ENCODE measurements at regions not wholly inside any gene's neighbourhood (a gene's known extent, or its start where the extent isn't known, plus 50 kb on each side); places are given as distances from the start of the nearest gene placed in this dataset.

- Mint-ChIP-seq H3K9me3 (ENCODE audit: unreplicated experiment) (no peaks in the 10 kb centered on the region), H3K4me3 (ENCODE audit: unreplicated experiment) (no peak overlapping the region), H3K27me3 (ENCODE audit: unreplicated experiment) (no peaks in the 10 kb centered on the region), H3K4me1 (ENCODE audit: unreplicated experiment) (peaks cover 29% of the 10 kb centered on the region), H3K27ac (ENCODE audit: unreplicated experiment) (peak overlapping the region; percentile 71), H3K36me3 (ENCODE audit: unreplicated experiment) (no peaks in the 10 kb centered on the region)
- TF ChIP-seq CTCF (IDR thresholded peaks at IDR 0.05): no peak
- DNase-seq (ENCODE audit: extremely low spot score, unreplicated experiment): no peak
These were observed 226.9 kb downstream of the SIM1 start for GRCh38 chr6:100237821-100238220.

DNA sequence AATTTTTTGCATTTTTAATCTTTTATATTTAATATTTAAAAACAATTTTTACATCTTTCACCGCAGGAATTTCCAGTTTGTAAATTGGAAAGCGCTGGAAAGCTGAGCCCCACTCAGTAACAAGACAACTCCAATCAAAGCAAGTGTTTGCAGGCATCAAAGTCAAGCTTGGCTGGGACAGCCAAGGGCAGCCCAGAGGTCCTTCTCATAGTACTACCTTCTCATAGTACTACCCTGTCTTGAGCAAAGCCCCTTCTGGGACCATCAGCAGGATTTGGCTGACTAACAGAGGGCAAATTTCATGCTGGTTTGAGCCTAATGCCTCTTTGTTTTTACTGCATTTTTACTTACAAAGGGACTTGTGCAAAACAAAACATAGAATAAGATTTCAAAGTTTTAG lies 228.3 kb downstream of the SIM1 start:
- H3K4me3 Mint-ChIP-seq (ENCODE audit: unreplicated experiment): no peak overlapping the region
- H3K27me3 Mint-ChIP-seq (ENCODE audit: unreplicated experiment): no peaks in the 10 kb centered on the region
- DNase-seq (ENCODE audit: extremely low spot score, unreplicated experiment): no peak
- peaks cover 30% of the 10 kb centered on the region for H3K4me1 Mint-ChIP-seq (ENCODE audit: unreplicated experiment)
- H3K9me3 Mint-ChIP-seq (ENCODE audit: unreplicated experiment): no peaks in the 10 kb centered on the region
- H3K36me3 Mint-ChIP-seq (ENCODE audit: unreplicated experiment): no peaks in the 10 kb centered on the region
- TF ChIP-seq CTCF (IDR thresholded peaks at IDR 0.05): no peak
- H3K27ac Mint-ChIP-seq (ENCODE audit: unreplicated experiment): peak overlapping the region; percentile 7

- H3K27ac Mint-ChIP-seq (ENCODE audit: unreplicated experiment): no peak overlapping the region
- TF ChIP-seq CTCF (IDR thresholded peaks at IDR 0.05): no peak
These were observed 229.1 kb downstream of the SIM1 start for GRCh38 chr6:100235631-100236030.

DNA sequence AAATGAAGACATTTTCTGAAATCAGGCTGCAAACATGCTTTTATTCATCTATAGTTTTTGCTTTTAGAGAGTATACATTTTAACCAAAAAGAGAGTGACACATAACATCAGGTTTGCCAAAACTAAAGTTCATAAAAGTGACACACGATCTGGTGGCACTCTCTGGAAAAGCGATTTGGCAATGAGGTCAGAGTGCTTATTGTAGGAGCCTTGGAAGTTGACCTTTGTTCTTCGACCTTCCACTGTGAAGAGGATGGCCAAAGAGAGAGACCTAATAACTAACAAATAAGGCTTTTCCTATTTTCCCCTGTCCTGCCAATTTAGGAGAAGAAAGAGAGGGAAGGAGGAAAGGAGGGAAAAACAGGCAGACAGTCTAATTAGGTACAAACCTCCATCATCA lies 230.1 kb downstream of the SIM1 start:
- peaks cover 46% of the 10 kb centered on the region for H3K4me1 Mint-ChIP-seq (ENCODE audit: unreplicated experiment)

More at GRCh38 chr6:100235631-100236030, 229.1 kb downstream of the SIM1 start:
- Mint-ChIP-seq H3K4me1 (ENCODE audit: unreplicated experiment) (peaks cover 37% of the 10 kb centered on the region), H3K9me3 (ENCODE audit: unreplicated experiment) (no peaks in the 10 kb centered on the region), H3K36me3 (ENCODE audit: unreplicated experiment) (no peaks in the 10 kb centered on the region), H3K27me3 (ENCODE audit: unreplicated experiment) (no peaks in the 10 kb centered on the region), H3K4me3 (ENCODE audit: unreplicated experiment) (no peak overlapping the region)
- no peak for DNase-seq (ENCODE audit: extremely low spot score, unreplicated experiment)

More for the DNA sequence above, 230.1 kb downstream of the SIM1 start:
- Mint-ChIP-seq H3K9me3 (ENCODE audit: unreplicated experiment) (no peaks in the 10 kb centered on the region), H3K36me3 (ENCODE audit: unreplicated experiment) (no peaks in the 10 kb centered on the region), H3K27me3 (ENCODE audit: unreplicated experiment) (no peaks in the 10 kb centered on the region), H3K27ac (ENCODE audit: unreplicated experiment) (no peak overlapping the region), H3K4me3 (ENCODE audit: unreplicated experiment) (no peak overlapping the region)
- DNase-seq (ENCODE audit: extremely low spot score, unreplicated experiment): no peak
- TF ChIP-seq CTCF (IDR thresholded peaks at IDR 0.05): no peak

Data from osteocyte (in vitro differentiated cells).